GM19193 (cell line): ENCODE measurements at regions not wholly inside any gene's neighbourhood (a gene's known extent, or its start where the extent isn't known, plus 50 kb on each side); places are given as distances from the start of the nearest gene placed in this dataset.

Experiments
- POLR2A ChIP-seq: IDR thresholded peaks from 4 replicates; pipeline ENCODE4 v1.6.1; 2011; ENCODE audit not compliant: insufficient read depth, insufficient read length; ENCODE audit errors: extremely low read depth

- TF ChIP-seq POLR2A: no peak
Observed at GRCh38 chr15:62618432-62618831, 424.1 kb upstream of the TPM1 start.

DNA sequence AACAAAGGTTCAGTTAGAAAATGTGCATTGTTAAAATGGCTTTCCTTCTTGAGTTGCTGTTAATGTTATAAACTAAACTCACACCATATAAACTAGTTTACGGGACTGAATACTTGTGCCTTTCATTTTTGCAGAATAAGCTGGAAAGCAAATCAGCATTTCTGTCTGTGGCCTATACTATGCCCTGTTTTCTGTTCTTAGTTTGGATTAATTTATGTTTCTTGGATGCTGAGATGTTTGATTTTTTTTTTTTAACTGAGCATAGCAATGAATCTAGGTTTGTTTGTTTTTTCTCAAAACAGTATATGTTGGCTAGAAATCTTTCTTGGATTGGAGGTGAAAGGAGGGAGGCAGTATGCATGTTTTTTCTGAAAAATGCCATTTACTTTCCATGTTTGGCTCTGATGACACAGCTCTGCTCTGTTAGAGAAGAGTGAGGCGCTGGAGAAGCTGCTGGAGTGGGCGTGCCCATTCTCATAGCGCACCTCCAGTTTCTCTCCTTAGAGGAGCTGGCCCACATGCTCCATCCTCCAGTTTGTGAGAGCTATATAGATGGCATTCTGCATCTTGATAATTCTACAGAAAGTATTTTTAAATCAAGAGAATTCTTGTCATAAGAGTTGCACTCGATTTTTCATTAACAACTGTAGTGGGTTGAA, 423.6 kb upstream of the TPM1 start:
- no peak for TF ChIP-seq POLR2A

- no peak for TF ChIP-seq POLR2A
Observed at GRCh38 chr15:62619526-62619925, 423.0 kb upstream of the TPM1 start.

- TF ChIP-seq POLR2A: no peak
Observed at GRCh38 chr15:62622775-62623174, 419.8 kb upstream of the TPM1 start.

DNA sequence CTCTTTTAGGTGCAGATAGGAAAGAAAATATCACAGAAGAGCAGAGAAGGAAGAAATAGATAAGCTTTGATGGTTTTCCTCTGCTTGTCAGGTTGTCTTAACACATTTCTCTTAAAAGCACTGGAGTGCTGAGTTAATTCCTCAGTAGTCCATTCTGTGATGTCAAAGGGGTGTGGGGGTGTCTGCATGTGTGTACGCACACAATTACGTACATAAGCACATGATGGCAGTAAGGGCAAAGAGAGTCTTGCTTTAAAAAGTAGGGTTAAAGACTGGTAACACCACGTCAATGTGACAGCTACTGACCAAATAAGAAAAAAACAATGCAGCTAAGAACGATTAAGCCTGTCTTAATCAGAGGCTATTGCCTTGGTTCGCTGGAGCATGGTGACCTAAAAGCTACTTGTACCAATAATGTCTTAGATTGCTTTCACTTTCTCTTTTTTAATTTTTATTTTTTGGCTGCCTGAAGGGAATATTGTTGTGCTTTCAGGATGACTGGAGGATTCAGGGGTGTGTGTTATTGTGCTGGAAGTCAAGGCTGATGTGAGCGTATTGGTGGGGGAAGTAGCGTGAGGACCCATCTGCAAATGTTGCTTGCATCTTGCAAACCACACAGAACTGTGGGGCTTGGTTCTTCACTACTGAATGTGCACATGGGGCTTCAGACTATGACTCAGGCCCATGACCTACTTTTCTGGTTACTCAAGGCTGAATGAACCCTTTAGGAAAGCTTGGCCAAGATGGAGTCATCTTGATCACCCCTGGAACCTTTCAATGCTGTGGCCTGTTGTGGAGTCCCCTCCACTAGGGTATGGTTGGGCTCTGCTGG, 417.8 kb upstream of the TPM1 start:
- TF ChIP-seq POLR2A: no peak

GRCh38 chr15:62625429-62626033, 417.0 kb upstream of the TPM1 start:
- TF ChIP-seq POLR2A: no peak

DNA sequence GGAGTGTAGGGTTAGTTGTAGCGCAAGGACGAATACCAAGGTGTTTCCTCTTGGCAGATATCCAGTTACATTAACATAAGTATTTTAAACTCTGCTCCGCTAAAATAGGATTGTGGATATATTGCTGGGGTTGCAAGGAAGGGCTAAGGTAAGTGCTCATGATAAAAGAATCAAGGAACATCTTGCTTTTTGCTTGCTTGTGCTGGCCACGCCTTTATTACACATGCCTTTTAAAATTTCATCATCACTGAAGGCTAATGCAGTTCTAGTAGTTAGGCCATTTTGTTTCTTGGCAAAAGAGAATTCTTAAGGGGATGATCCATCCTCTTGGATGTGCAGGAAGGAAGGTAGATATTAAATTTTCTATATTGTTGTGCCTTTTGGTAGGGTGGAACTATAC, 415.6 kb upstream of the TPM1 start:
- TF ChIP-seq POLR2A: no peak

GRCh38 chr15:62631076-62631724, 411.3 kb upstream of the TPM1 start:
- TF ChIP-seq POLR2A: no peak

DNA sequence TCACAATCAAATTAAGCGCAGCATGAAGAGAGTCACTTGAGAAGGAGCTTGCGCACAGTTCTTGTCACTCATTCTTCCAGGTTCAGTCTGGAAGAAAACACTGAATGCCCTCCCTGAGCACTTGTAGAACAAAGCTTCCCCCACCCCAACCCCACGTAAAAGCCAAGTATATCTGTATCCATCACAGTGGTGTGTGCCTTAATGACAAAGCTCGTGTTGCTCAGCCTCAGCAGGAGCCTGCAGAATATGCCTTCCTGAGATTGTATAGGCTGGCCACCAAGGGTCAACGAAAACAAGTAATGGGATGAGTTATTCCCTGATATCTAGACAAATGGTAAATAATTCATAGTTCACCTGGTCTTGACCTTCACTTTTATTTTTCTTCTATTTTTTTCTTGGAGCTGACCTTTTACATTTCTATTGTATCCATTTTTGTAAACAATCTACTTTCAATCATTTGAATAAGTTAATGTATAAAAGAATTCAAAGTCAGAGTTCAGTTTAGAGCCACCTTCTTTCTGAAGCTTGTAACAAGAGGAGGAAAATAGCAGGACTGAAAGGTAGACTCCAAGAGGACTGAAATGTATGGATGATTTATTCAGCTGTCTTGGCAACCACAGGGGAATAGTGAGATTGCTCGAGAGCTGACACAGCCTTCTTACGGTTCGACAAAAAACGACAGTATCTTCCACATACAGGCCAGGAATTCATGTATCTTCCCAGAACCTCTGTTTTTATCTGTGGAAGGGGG, 405.5 kb upstream of the TPM1 start:
- no peak for TF ChIP-seq POLR2A

DNA sequence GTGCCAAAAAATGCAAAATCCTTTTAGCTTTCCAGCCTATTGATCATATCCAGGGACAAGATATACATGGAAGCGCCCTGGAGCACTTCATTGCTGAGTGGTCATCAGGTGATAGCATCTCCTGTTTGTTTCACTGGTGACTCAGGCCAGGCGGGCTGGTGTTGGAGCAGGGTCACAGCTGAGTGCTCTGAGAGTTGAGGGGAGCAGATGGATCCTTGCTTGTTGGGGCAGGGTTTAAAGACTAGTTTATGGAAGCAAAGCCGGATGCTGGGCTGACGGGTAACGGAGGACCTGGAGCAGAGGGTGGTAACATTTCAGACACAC, 405.0 kb upstream of the TPM1 start:
- no peak for TF ChIP-seq POLR2A

DNA sequence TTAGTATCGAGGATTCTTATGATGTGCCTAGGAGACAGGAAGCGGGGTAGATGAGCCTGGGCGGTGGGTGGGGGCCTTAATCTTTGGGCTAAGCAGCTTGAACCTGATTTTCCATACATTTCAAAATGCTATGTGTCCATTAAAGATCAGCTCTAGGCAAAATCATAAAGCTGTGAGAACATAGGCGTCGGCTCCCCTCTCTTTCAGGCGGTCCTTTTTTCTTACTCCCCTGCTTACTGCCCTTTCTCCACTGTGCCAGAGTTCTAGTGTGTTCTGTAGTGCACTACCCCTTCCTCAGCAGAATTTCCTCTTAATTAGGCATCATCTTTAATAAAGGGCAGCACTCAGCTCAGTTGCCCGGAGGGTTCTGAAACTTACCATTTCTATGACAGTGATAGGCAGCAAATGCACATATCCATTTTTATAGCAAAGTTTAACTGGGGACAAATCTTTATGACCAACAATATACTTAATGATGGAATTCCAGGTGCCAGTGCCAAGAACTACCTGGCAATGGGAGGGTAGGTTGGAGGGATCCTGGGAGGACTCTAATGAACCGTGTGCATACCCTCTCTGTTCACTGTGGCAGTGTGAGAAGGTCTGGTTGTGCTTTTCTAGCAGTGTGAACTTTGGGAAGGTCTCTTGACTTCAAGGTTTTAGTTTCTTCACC, 404.5 kb upstream of the TPM1 start:
- TF ChIP-seq POLR2A: no peak

GRCh38 chr15:62639432-62639831, 403.1 kb upstream of the TPM1 start:
- TF ChIP-seq POLR2A: no peak

GRCh38 chr15:62639906-62640605, 402.5 kb upstream of the TPM1 start:
- TF ChIP-seq POLR2A: no peak

DNA sequence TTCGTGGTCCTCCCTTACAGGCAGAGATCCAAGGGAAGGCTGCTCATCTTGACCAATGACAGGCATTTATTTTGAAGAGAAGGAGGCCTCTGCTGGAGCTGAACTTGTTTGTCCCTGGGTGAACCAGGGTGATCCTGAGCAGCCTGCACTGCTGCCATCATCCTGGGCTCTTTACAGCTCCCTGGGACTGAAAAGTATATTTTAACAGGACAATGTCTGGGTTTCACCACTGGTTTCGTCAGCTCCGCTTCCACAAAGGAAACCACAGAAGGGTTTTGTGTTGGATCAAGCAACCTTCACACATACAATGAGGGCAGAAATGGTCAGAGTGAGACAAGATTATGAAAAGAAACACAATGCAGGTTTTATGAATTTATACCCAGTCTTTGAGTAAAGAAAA, 400.7 kb upstream of the TPM1 start:
- no peak for TF ChIP-seq POLR2A
